ENCODE measurements at regions not wholly inside any gene's neighbourhood (a gene's known extent, or its start where the extent isn't known, plus 50 kb on each side); places are given as distances from the start of the nearest gene placed in this dataset.

DNA sequence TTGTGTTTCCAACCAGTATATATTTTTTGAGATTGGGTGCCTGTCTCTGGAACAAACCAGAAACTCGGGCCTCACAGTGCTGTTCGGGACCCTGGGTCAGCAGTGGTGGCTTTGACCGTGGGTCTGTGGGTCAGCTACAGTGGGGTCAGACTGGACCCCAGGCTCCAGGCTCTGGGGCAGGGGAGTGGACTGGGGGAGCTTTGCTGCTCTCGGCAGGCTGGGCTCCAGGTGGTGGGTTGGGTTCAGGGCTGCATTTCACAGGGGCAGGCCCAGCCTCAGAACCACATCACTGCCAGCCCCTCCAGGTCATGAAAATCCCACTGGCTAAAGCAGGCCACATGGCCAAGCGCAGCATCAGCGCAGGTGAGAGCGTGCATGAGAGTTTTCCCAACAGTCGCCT is 1279.3 kb downstream of the BRD1 start:
- no peaks in the 10 kb centered on the region for H3K36me3 ChIP-seq (ENCODE audit: control insufficient read depth, insufficient read depth, low read length)
- in situ Hi-C loops (cut with MboI; ENCODE audit: low sequenced_read_pairs) = no loop called here
- H2AK9ac ChIP-seq (replicated peaks; ENCODE audit: low read depth, low read length, poor library complexity) = no peak overlapping the region
- H4K91ac ChIP-seq (ENCODE audit: insufficient read depth, low read depth, low read length) = no peak overlapping the region
- no peaks in the 10 kb centered on the region for H3K27me3 ChIP-seq (ENCODE audit: control insufficient read depth, insufficient read depth, low read length)
- BruUV-seq (replicated peaks) = no TSS peak
- peaks cover 69% of the 10 kb centered on the region for H3K9me3 ChIP-seq (ENCODE audit: control insufficient read depth, insufficient read depth, low read length)
- no peak overlapping the region for H3K4me3 ChIP-seq (ENCODE audit: insufficient read depth, low read depth, low read length)
- H2AK5ac ChIP-seq (ENCODE audit: low read depth, low read length) = no peak overlapping the region
- H3K27ac ChIP-seq (ENCODE audit: insufficient read depth, low read length) = no peak overlapping the region
- H2BK15ac ChIP-seq (ENCODE audit: low read depth, low read length) = no peak overlapping the region
- no peak overlapping the region for H4K5ac ChIP-seq (ENCODE audit: low read depth, low read length)
- CTCF ChIA-PET = no interaction called here
- H3K4me1 ChIP-seq (ENCODE audit: control insufficient read depth, insufficient read depth, low read length) = no peaks in the 10 kb centered on the region
- H4K20me1 ChIP-seq (ENCODE audit: insufficient read depth, low read length) = no peaks in the 10 kb centered on the region
- DNase-seq = no peak
- no peak overlapping the region for H4K8ac ChIP-seq (ENCODE audit: low read depth in 2 of 2, low read length in 2 of 2)
- H3K4me2 ChIP-seq (ENCODE audit: low read depth, low read length) = no peak overlapping the region
- TF ChIP-seq MAFK (IDR thresholded peaks at IDR 0.05; ENCODE audit: low read depth, low read length) (no peak), BHLHE40 (IDR thresholded peaks at IDR 0.05; ENCODE audit: low read depth, low read length) (no peak), FOS (IDR thresholded peaks at IDR 0.05; ENCODE audit: low read depth, low read length) (no peak), CEBPB (IDR thresholded peaks at IDR 0.05; ENCODE audit: low read depth, low read length) (no peak), MXI1 (IDR thresholded peaks at IDR 0.05; ENCODE audit: borderline replicate concordance, low read depth, low read length) (no peak), NFE2L2 (IDR thresholded peaks at IDR 0.05; ENCODE audit: low read depth, low read length) (no peak), CHD1 (IDR thresholded peaks at IDR 0.05; ENCODE audit: low read depth, low read length) (no peak), POLR2A (IDR thresholded peaks at IDR 0.05; ENCODE audit: low read depth, low read length) (no peak), RFX5 (IDR thresholded peaks at IDR 0.05; ENCODE audit: low read depth, low read length) (no peak), RAD21 (IDR thresholded peaks at IDR 0.05; ENCODE audit: low read length) (no peak), RCOR1 (IDR thresholded peaks at IDR 0.05; ENCODE audit: insufficient replicate concordance, low read length) (no peak), SMC3 (IDR thresholded peaks at IDR 0.05; ENCODE audit: low read depth, low read length) (no peak), MAZ (IDR thresholded peaks at IDR 0.05; ENCODE audit: borderline replicate concordance, low read depth, low read length) (no peak)
- TF ChIP-seq, protein P1, sequence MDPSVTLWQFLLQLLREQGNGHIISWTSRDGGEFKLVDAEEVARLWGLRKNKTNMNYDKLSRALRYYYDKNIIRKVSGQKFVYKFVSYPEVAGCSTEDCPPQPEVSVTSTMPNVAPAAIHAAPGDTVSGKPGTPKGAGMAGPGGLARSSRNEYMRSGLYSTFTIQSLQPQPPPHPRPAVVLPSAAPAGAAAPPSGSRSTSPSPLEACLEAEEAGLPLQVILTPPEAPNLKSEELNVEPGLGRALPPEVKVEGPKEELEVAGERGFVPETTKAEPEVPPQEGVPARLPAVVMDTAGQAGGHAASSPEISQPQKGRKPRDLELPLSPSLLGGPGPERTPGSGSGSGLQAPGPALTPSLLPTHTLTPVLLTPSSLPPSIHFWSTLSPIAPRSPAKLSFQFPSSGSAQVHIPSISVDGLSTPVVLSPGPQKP (IDR thresholded peaks at IDR 0.05; ENCODE audit: borderline replicate concordance, low read depth, low read length) = no peak
- TF ChIP-seq, protein P2, sequence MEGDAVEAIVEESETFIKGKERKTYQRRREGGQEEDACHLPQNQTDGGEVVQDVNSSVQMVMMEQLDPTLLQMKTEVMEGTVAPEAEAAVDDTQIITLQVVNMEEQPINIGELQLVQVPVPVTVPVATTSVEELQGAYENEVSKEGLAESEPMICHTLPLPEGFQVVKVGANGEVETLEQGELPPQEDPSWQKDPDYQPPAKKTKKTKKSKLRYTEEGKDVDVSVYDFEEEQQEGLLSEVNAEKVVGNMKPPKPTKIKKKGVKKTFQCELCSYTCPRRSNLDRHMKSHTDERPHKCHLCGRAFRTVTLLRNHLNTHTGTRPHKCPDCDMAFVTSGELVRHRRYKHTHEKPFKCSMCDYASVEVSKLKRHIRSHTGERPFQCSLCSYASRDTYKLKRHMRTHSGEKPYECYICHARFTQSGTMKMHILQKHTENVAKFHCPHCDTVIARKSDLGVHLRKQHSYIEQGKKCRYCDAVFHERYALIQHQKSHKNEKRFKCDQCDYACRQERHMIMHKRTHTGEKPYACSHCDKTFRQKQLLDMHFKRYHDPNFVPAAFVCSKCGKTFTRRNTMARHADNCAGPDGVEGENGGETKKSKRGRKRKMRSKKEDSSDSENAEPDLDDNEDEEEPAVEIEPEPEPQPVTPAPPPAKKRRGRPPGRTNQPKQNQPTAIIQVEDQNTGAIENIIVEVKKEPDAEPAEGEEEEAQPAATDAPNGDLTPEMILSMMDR (conservative IDR thresholded peaks at IDR 0.05; ENCODE audit: low read depth, low read length) = no peak
- no peak overlapping the region for H3K9ac ChIP-seq (ENCODE audit: low read depth, low read length)
- no peaks in the 10 kb centered on the region for H3K79me1 ChIP-seq (ENCODE audit: low read depth in 1 of 2, low read length in 2 of 2)
- H3K9me1 ChIP-seq (ENCODE audit: insufficient read depth, low read length) = no peaks in the 10 kb centered on the region
- intact Hi-C loops (cut with micrococcal nuclease) = no loop called here
- dilution Hi-C loops (cut with HindIII; ENCODE audit: low sequenced_read_pairs, unreplicated experiment) = no loop called here
- H2AFZ ChIP-seq (replicated peaks; ENCODE audit: low read length, poor library complexity) = peak overlapping the region; percentile 33
- H3K18ac ChIP-seq (ENCODE audit: low read depth, low read length) = no peak overlapping the region
- POLR2A ChIA-PET (ENCODE audit: unreplicated experiment) = no interaction called here
- H3K4ac ChIP-seq (ENCODE audit: low read depth, low read length) = no peak overlapping the region
- no peak overlapping the region for H2BK5ac ChIP-seq (ENCODE audit: low read depth, low read length, poor library complexity, severe bottlenecking)
- no peak overlapping the region for H3K14ac ChIP-seq (replicated peaks; ENCODE audit: low read depth, low read length)
- ATAC-seq (ENCODE audit: low read depth) = no peak
- no peak overlapping the region for H2BK120ac ChIP-seq (ENCODE audit: low read depth, low read length)
- H3K56ac ChIP-seq (ENCODE audit: extremely low read depth, insufficient read depth, low read length) = no peak overlapping the region
- no CpG with 5 or more reads among the region's 8 CpGs for WGBS, 2 experiments (ENCODE audit: extremely low coverage in 2 of 2, insufficient read length in 1 of 2)
- no peak overlapping the region for H3K23ac ChIP-seq (ENCODE audit: low read depth, low read length)
- no peak overlapping the region for H2BK20ac ChIP-seq (ENCODE audit: low read depth, low read length)

Measured in IMR-90 (cell line).